ENCODE measurements at regions not wholly inside any gene's neighbourhood (a gene's known extent, or its start where the extent isn't known, plus 50 kb on each side); places are given as distances from the start of the nearest gene placed in this dataset.

DNA sequence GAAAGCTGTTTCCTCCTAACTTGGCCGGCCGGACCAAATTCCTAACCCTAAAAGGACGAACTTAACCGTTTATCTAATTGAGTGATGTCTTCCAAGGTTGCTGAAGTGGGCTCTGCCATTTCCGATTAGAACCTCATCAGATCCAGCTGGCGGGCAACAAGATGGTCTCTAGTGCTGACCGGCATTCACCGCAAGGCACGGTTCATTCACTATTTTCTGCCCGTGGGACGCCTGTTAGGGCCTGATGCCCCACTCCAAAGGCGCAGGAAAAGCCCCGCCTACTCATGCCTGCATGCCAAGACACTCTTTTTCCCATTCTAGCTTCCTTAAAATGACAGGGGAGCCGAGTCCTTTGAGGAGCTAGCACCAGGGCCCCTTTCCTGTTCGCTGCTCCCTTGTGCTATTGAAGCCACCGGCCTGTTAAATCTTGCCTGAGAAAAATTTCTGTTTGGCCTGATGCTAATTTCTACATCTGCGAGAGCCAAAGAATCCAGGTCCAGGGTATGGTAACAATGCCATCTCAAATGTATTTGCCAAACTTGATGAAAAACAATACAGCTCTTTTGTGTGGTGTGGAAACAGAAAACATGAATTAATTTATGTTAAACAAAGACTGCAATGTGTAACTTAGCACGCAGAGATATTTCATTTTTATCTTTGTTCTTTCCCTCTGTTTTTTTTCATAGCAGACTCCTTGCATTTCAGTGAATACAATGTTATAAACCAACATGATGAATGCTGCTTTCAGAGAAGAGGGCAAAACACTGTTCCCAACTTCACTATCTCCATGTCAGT is 1071.2 kb upstream of the USP15 start:
- TF ChIP-seq, protein P1, sequence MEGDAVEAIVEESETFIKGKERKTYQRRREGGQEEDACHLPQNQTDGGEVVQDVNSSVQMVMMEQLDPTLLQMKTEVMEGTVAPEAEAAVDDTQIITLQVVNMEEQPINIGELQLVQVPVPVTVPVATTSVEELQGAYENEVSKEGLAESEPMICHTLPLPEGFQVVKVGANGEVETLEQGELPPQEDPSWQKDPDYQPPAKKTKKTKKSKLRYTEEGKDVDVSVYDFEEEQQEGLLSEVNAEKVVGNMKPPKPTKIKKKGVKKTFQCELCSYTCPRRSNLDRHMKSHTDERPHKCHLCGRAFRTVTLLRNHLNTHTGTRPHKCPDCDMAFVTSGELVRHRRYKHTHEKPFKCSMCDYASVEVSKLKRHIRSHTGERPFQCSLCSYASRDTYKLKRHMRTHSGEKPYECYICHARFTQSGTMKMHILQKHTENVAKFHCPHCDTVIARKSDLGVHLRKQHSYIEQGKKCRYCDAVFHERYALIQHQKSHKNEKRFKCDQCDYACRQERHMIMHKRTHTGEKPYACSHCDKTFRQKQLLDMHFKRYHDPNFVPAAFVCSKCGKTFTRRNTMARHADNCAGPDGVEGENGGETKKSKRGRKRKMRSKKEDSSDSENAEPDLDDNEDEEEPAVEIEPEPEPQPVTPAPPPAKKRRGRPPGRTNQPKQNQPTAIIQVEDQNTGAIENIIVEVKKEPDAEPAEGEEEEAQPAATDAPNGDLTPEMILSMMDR (conservative IDR thresholded peaks at IDR 0.05; ENCODE audit: low read length) = no peak
- TF ChIP-seq EZH2phosphoT487 (IDR thresholded peaks at IDR 0.05; ENCODE audit: borderline replicate concordance) = no peak

Measured in Loucy (cell line).